MM.1S (cell line): ENCODE measurements at regions not wholly inside any gene's neighbourhood (a gene's known extent, or its start where the extent isn't known, plus 50 kb on each side); places are given as distances from the start of the nearest gene placed in this dataset.

Source experiments
- EZH2 ChIP-seq: fragments of 300-600 bp; sonication (generic); optimal IDR thresholded peaks from 2 replicates; pipeline ENCODE3; 2017; ENCODE audit warnings: low read depth, mild to moderate bottlenecking, antibody characterized with exemption, low read length, mixed read lengths
- EZH2phosphoT487 ChIP-seq: fragments of 300-600 bp; sonication (generic); IDR thresholded peaks from 2 replicates; pipeline ENCODE4 v1.6.1; 2018; ENCODE audit warnings: antibody characterized with exemption, low read length
- TF ChIP-seq, protein P1 (sequence below): fragments of 300-600 bp; sonication (generic); IDR thresholded peaks from 2 replicates; pipeline ENCODE4 v1.5.1; 2016; ENCODE audit warnings: antibody characterized with exemption, low read length, mixed read lengths

DNA sequence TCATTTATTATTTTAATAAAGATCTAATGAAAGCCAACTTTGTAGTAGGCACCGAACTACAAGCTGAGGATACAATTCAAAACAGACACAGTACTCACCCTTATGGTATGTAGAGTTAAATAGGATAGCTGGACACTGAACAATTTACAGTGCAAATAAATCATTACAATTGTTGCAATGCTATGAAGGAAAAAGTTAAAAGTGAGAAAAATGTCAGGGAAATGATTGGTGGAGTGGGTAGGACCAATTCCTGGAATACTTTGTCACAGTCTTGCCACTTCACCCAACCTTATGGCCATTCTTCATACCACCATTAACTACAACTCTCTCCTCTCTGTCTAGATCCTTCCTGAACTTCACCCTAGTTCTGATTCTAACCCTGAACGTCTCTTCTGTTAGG, 70.1 kb upstream of the CCSER1 start:
- TF ChIP-seq, protein P1, sequence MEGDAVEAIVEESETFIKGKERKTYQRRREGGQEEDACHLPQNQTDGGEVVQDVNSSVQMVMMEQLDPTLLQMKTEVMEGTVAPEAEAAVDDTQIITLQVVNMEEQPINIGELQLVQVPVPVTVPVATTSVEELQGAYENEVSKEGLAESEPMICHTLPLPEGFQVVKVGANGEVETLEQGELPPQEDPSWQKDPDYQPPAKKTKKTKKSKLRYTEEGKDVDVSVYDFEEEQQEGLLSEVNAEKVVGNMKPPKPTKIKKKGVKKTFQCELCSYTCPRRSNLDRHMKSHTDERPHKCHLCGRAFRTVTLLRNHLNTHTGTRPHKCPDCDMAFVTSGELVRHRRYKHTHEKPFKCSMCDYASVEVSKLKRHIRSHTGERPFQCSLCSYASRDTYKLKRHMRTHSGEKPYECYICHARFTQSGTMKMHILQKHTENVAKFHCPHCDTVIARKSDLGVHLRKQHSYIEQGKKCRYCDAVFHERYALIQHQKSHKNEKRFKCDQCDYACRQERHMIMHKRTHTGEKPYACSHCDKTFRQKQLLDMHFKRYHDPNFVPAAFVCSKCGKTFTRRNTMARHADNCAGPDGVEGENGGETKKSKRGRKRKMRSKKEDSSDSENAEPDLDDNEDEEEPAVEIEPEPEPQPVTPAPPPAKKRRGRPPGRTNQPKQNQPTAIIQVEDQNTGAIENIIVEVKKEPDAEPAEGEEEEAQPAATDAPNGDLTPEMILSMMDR, result no peak
- TF ChIP-seq EZH2 (no peak), EZH2phosphoT487 (no peak)
